ENCODE measurements at regions not wholly inside any gene's neighbourhood (a gene's known extent, or its start where the extent isn't known, plus 50 kb on each side); places are given as distances from the start of the nearest gene placed in this dataset.

- DNase-seq = no peak
- CTCF ChIA-PET = no interaction called here
- no peaks in the 10 kb centered on the region for H3K4me1 Mint-ChIP-seq (ENCODE audit: low read depth)
- no peak overlapping the region for H3K27ac Mint-ChIP-seq
- H3K27me3 Mint-ChIP-seq (ENCODE audit: low read depth) = peaks cover 2% of the 10 kb centered on the region
- intact Hi-C loops (cut with micrococcal nuclease) = no loop called here
- no peaks in the 10 kb centered on the region for H3K9me3 Mint-ChIP-seq
- no peaks in the 10 kb centered on the region for H3K36me3 Mint-ChIP-seq (ENCODE audit: low read depth)
- no peak overlapping the region for H3K4me3 Mint-ChIP-seq
Measured at GRCh38 chr7:18123508-18124239, 96.0 kb upstream of the PRPS1L1 start.

GRCh38 chr7:18125476-18125875, 97.8 kb upstream of the PRPS1L1 start:
- intact Hi-C loops (cut with micrococcal nuclease) = no loop called here
- Mint-ChIP-seq H3K36me3 (ENCODE audit: low read depth) (no peaks in the 10 kb centered on the region), H3K27ac (no peak overlapping the region), H3K9me3 (no peaks in the 10 kb centered on the region), H3K4me3 (no peak overlapping the region), H3K27me3 (ENCODE audit: low read depth) (peaks cover 2% of the 10 kb centered on the region), H3K4me1 (ENCODE audit: low read depth) (no peaks in the 10 kb centered on the region)
- DNase-seq = no peak
- CTCF ChIA-PET = no interaction called here

- Mint-ChIP-seq H3K27me3 (ENCODE audit: low read depth) (peaks cover 2% of the 10 kb centered on the region), H3K27ac (no peak overlapping the region), H3K4me1 (ENCODE audit: low read depth) (no peaks in the 10 kb centered on the region)
Measured at GRCh38 chr7:18126281-18126680, 98.6 kb upstream of the PRPS1L1 start.

GRCh38 chr7:18128846-18129245, 101.2 kb upstream of the PRPS1L1 start:
- no peak for DNase-seq
- Mint-ChIP-seq H3K27ac (no peak overlapping the region), H3K4me1 (ENCODE audit: low read depth) (no peaks in the 10 kb centered on the region), H3K36me3 (ENCODE audit: low read depth) (no peaks in the 10 kb centered on the region), H3K27me3 (ENCODE audit: low read depth) (peaks cover 2% of the 10 kb centered on the region), H3K9me3 (no peaks in the 10 kb centered on the region), H3K4me3 (no peak overlapping the region)
- CTCF ChIA-PET = no interaction called here
- intact Hi-C loops (cut with micrococcal nuclease) = no loop called here

More at GRCh38 chr7:18126281-18126680, 98.6 kb upstream of the PRPS1L1 start:
- intact Hi-C loops (cut with micrococcal nuclease) = no loop called here
- Mint-ChIP-seq H3K4me3 (no peak overlapping the region), H3K9me3 (no peaks in the 10 kb centered on the region), H3K36me3 (ENCODE audit: low read depth) (no peaks in the 10 kb centered on the region)
- CTCF ChIA-PET = interaction anchor here (0.5 kb wide), 1 partner anchor 211 kb away, joined by 3 read pairs; no protein-coding TSS in a partner anchor
- no peak for DNase-seq

- CTCF ChIA-PET = no interaction called here
- H3K36me3 Mint-ChIP-seq (ENCODE audit: low read depth) = no peaks in the 10 kb centered on the region
- intact Hi-C loops (cut with micrococcal nuclease) = no loop called here
- DNase-seq = no peak
- H3K27ac Mint-ChIP-seq = no peak overlapping the region
- no peaks in the 10 kb centered on the region for H3K4me1 Mint-ChIP-seq (ENCODE audit: low read depth)
- no peaks in the 10 kb centered on the region for H3K9me3 Mint-ChIP-seq
- H3K4me3 Mint-ChIP-seq = no peak overlapping the region
- H3K27me3 Mint-ChIP-seq (ENCODE audit: low read depth) = peaks cover 2% of the 10 kb centered on the region
Measured at GRCh38 chr7:18132811-18133210, 105.2 kb upstream of the PRPS1L1 start.

GRCh38 chr7:18133921-18134320, 106.3 kb upstream of the PRPS1L1 start:
- Mint-ChIP-seq H3K27me3 (ENCODE audit: low read depth) (no peaks in the 10 kb centered on the region), H3K9me3 (no peaks in the 10 kb centered on the region), H3K4me1 (ENCODE audit: low read depth) (no peaks in the 10 kb centered on the region), H3K27ac (no peak overlapping the region), H3K4me3 (no peak overlapping the region), H3K36me3 (ENCODE audit: low read depth) (no peaks in the 10 kb centered on the region)
- intact Hi-C loops (cut with micrococcal nuclease) = no loop called here
- CTCF ChIA-PET = no interaction called here
- DNase-seq = no peak

- Mint-ChIP-seq H3K4me3 (no peak overlapping the region), H3K27ac (no peak overlapping the region), H3K4me1 (ENCODE audit: low read depth) (no peaks in the 10 kb centered on the region), H3K9me3 (no peaks in the 10 kb centered on the region), H3K36me3 (ENCODE audit: low read depth) (no peaks in the 10 kb centered on the region), H3K27me3 (ENCODE audit: low read depth) (peaks cover 3% of the 10 kb centered on the region)
- intact Hi-C loops (cut with micrococcal nuclease) = no loop called here
- CTCF ChIA-PET = interaction anchor here (0.7 to 1.1 kb wide), 3 partner anchors 14 to 180 kb away, joined by 3 read pairs; no protein-coding TSS in a partner anchor
- no peak for DNase-seq
Measured at GRCh38 chr7:18140943-18141342, 113.3 kb upstream of the PRPS1L1 start.

- H3K27ac Mint-ChIP-seq = no peak overlapping the region
- no peaks in the 10 kb centered on the region for H3K36me3 Mint-ChIP-seq (ENCODE audit: low read depth)
- no peaks in the 10 kb centered on the region for H3K4me1 Mint-ChIP-seq (ENCODE audit: low read depth)
- H3K27me3 Mint-ChIP-seq (ENCODE audit: low read depth) = peaks cover 7% of the 10 kb centered on the region
- H3K4me3 Mint-ChIP-seq = no peak overlapping the region
- intact Hi-C loops (cut with micrococcal nuclease) = no loop called here
- CTCF ChIA-PET = no interaction called here
- no peaks in the 10 kb centered on the region for H3K9me3 Mint-ChIP-seq
- DNase-seq = no peak
Measured at GRCh38 chr7:18144166-18144565, 116.5 kb upstream of the PRPS1L1 start.

- intact Hi-C loops (cut with micrococcal nuclease) = no loop called here
- Mint-ChIP-seq H3K27ac (no peak overlapping the region), H3K4me1 (ENCODE audit: low read depth) (no peaks in the 10 kb centered on the region), H3K27me3 (ENCODE audit: low read depth) (peaks cover 7% of the 10 kb centered on the region), H3K4me3 (no peak overlapping the region), H3K9me3 (no peaks in the 10 kb centered on the region), H3K36me3 (ENCODE audit: low read depth) (no peaks in the 10 kb centered on the region)
- DNase-seq = no peak
- CTCF ChIA-PET = no interaction called here
Measured at GRCh38 chr7:18145160-18145559, 117.5 kb upstream of the PRPS1L1 start.

- no peak for DNase-seq
- H3K9me3 Mint-ChIP-seq = no peaks in the 10 kb centered on the region
- H3K27me3 Mint-ChIP-seq (ENCODE audit: low read depth) = peaks cover 13% of the 10 kb centered on the region
- no peaks in the 10 kb centered on the region for H3K4me1 Mint-ChIP-seq (ENCODE audit: low read depth)
- CTCF ChIA-PET = interaction anchor here (0.6 to 1.1 kb wide), 2 partner anchors 378 to 381 kb away, joined by 3 to 5 read pairs; no protein-coding TSS in a partner anchor
- no peak overlapping the region for H3K4me3 Mint-ChIP-seq
- H3K27ac Mint-ChIP-seq = no peak overlapping the region
- intact Hi-C loops (cut with micrococcal nuclease) = no loop called here
- H3K36me3 Mint-ChIP-seq (ENCODE audit: low read depth) = no peaks in the 10 kb centered on the region
Measured at GRCh38 chr7:18151422-18151821, 123.8 kb upstream of the PRPS1L1 start.

GRCh38 chr7:18153183-18153748, 125.6 kb upstream of the PRPS1L1 start:
- Mint-ChIP-seq H3K27me3 (ENCODE audit: low read depth) (peaks cover 10% of the 10 kb centered on the region), H3K4me3 (no peak overlapping the region), H3K36me3 (ENCODE audit: low read depth) (no peaks in the 10 kb centered on the region), H3K9me3 (no peaks in the 10 kb centered on the region), H3K4me1 (ENCODE audit: low read depth) (no peaks in the 10 kb centered on the region), H3K27ac (no peak overlapping the region)
- CTCF ChIA-PET = interaction anchor here (0.7 kb wide), 1 partner anchor 472 kb away, joined by 3 read pairs; no protein-coding TSS in a partner anchor
- intact Hi-C loops (cut with micrococcal nuclease) = no loop called here
- DNase-seq = no peak

- H3K9me3 Mint-ChIP-seq = no peaks in the 10 kb centered on the region
- no peaks in the 10 kb centered on the region for H3K36me3 Mint-ChIP-seq (ENCODE audit: low read depth)
- DNase-seq = no peak
- intact Hi-C loops (cut with micrococcal nuclease) = no loop called here
- no peak overlapping the region for H3K27ac Mint-ChIP-seq
- CTCF ChIA-PET = interaction anchor here (0.9 kb wide), 1 partner anchor 14 kb away, joined by 3 read pairs; no protein-coding TSS in a partner anchor
- H3K27me3 Mint-ChIP-seq (ENCODE audit: low read depth) = peaks cover 13% of the 10 kb centered on the region
- H3K4me1 Mint-ChIP-seq (ENCODE audit: low read depth) = no peaks in the 10 kb centered on the region
- H3K4me3 Mint-ChIP-seq = no peak overlapping the region
Measured at GRCh38 chr7:18154726-18155125, 127.1 kb upstream of the PRPS1L1 start.

- DNase-seq = no peak
- CTCF ChIA-PET = no interaction called here
- Mint-ChIP-seq H3K27me3 (ENCODE audit: low read depth) (peaks cover 13% of the 10 kb centered on the region), H3K36me3 (ENCODE audit: low read depth) (no peaks in the 10 kb centered on the region), H3K27ac (no peak overlapping the region), H3K4me1 (ENCODE audit: low read depth) (no peaks in the 10 kb centered on the region), H3K9me3 (no peaks in the 10 kb centered on the region), H3K4me3 (no peak overlapping the region)
- intact Hi-C loops (cut with micrococcal nuclease) = no loop called here
Measured at GRCh38 chr7:18157233-18157632, 129.6 kb upstream of the PRPS1L1 start.

Data from activated naive CD4-positive, alpha-beta T cell treated with anti-CD3 and anti-CD28 coated beads for 36 hours (primary cell).